ENCODE measurements at regions not wholly inside any gene's neighbourhood (a gene's known extent, or its start where the extent isn't known, plus 50 kb on each side); places are given as distances from the start of the nearest gene placed in this dataset.
"Not testable (repeated sequence)": the region's sequence is repeated elsewhere in the genome, so short reads cannot be mapped to it uniquely, and the experiment has no call there.

GRCh38 chr1:14413819-14414490 lies 184.5 kb upstream of the KAZN start:
- no peak overlapping the region for H3K27ac ChIP-seq
- no peak overlapping the region for H3K4me2 ChIP-seq
- no peaks in the 10 kb centered on the region for H4K20me1 ChIP-seq (ENCODE audit: insufficient read depth)
- no TSS peak for BruUV-seq (replicated peaks)
- POLR2A ChIA-PET (ENCODE audit: unreplicated experiment): no interaction called here
- H3K9me2 ChIP-seq (ENCODE audit: insufficient read depth): no peaks in the 10 kb centered on the region
- H2AFZ ChIP-seq: no peak overlapping the region
- intact Hi-C loops (cut with micrococcal nuclease; ENCODE audit: unreplicated experiment): no loop called here
- H3K36me3 ChIP-seq (ENCODE audit: low read depth): no peaks in the 10 kb centered on the region
- DNase-seq: no peak
- TF ChIP-seq, protein P1, sequence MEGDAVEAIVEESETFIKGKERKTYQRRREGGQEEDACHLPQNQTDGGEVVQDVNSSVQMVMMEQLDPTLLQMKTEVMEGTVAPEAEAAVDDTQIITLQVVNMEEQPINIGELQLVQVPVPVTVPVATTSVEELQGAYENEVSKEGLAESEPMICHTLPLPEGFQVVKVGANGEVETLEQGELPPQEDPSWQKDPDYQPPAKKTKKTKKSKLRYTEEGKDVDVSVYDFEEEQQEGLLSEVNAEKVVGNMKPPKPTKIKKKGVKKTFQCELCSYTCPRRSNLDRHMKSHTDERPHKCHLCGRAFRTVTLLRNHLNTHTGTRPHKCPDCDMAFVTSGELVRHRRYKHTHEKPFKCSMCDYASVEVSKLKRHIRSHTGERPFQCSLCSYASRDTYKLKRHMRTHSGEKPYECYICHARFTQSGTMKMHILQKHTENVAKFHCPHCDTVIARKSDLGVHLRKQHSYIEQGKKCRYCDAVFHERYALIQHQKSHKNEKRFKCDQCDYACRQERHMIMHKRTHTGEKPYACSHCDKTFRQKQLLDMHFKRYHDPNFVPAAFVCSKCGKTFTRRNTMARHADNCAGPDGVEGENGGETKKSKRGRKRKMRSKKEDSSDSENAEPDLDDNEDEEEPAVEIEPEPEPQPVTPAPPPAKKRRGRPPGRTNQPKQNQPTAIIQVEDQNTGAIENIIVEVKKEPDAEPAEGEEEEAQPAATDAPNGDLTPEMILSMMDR (conservative IDR thresholded peaks at IDR 0.05): no peak
- no peak for TF ChIP-seq EZH2 (IDR thresholded peaks at IDR 0.05; ENCODE audit: low read depth)
- no peak overlapping the region for H3K4me3 ChIP-seq
- no peaks in the 10 kb centered on the region for H3K4me1 ChIP-seq (replicated peaks; ENCODE audit: insufficient read depth)
- no peaks in the 10 kb centered on the region for H3K79me2 ChIP-seq (ENCODE audit: low read depth)
- H3F3A ChIP-seq (ENCODE audit: insufficient read depth, low read depth): no peaks in the 10 kb centered on the region
- H3K27me3 ChIP-seq (ENCODE audit: insufficient read depth, low read depth): peaks cover 15% of the 10 kb centered on the region; the same call in 1 of the 2 replicates
- H3K9me3 ChIP-seq (ENCODE audit: insufficient read depth, low read depth): no peaks in the 10 kb centered on the region
- CTCF ChIA-PET: no interaction called here

DNA sequence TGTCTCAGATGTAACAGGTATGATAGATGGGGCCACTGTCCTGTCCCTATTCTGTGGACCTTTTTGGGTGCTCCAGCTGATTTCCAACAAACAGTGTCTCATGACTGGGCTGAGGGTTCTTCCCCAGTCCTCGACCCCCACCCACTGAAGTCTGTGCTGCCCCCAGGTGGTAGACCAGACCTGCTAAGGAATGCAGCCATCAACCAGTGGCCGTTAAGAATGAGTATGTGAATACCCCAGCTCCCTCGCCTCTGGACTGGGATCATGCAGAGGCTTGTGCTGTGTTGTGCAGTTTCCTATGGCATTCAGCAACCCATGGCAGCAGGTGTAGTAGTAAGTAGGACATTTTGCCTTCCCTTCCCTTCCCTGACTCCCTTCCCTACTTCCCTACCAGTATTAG lies 183.1 kb upstream of the KAZN start:
- no peak for DNase-seq
- Histone ChIP-seq H3K4me2 (no peak overlapping the region), H3K9me3 (ENCODE audit: insufficient read depth, low read depth) (no peaks in the 10 kb centered on the region), H4K20me1 (ENCODE audit: insufficient read depth) (no peaks in the 10 kb centered on the region), H3K9me2 (ENCODE audit: insufficient read depth) (no peaks in the 10 kb centered on the region), H2AFZ (no peak overlapping the region), H3K27me3 (ENCODE audit: insufficient read depth, low read depth) (peaks cover 18% of the 10 kb centered on the region; the same call in 1 of the 2 replicates), H3K4me3 (no peak overlapping the region), H3K79me2 (ENCODE audit: low read depth) (no peaks in the 10 kb centered on the region), H3F3A (ENCODE audit: insufficient read depth, low read depth) (no peaks in the 10 kb centered on the region), H3K27ac (no peak overlapping the region), H3K36me3 (ENCODE audit: low read depth) (no peaks in the 10 kb centered on the region), H3K4me1 (replicated peaks; ENCODE audit: insufficient read depth) (no peaks in the 10 kb centered on the region)
- intact Hi-C loops (cut with micrococcal nuclease; ENCODE audit: unreplicated experiment): no loop called here
- no peak for TF ChIP-seq EZH2 (IDR thresholded peaks at IDR 0.05; ENCODE audit: low read depth)
- TF ChIP-seq, protein P1 (conservative IDR thresholded peaks at IDR 0.05): no peak
- CTCF ChIA-PET: no interaction called here
- BruUV-seq (replicated peaks): no TSS peak
- POLR2A ChIA-PET (ENCODE audit: unreplicated experiment): no interaction called here

DNA sequence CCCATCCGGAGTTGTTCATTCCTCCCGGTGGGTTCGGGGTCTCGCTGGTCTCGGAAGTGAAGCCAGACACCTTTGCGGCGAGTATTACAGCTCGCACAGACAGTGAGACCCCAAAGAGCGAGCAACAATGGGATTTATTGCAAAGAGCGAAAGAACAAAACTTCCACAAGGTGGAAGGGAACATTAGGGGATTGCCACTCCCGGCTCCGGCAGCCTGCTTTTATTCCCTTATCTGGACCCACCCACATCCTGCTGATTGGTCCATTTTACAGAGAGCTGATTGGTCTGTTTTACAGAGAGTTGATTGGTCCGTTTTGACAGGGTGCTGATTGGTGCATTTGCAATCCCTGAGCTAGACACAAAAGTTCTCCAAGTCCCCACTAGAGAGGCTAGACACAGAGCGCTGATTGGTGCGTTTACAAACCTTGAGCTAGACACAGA lies 178.7 kb upstream of the KAZN start:
- H3K36me3 ChIP-seq (ENCODE audit: low read depth); POLR2A ChIA-PET (ENCODE audit: unreplicated experiment); intact Hi-C loops (cut with micrococcal nuclease; ENCODE audit: unreplicated experiment); H2AFZ ChIP-seq; H3K9me2 ChIP-seq (ENCODE audit: insufficient read depth); H3K9me3 ChIP-seq (ENCODE audit: insufficient read depth, low read depth); H3K27ac ChIP-seq; H3K4me1 ChIP-seq (replicated peaks; ENCODE audit: insufficient read depth); CTCF ChIA-PET; H3K4me3 ChIP-seq; BruUV-seq (replicated peaks); DNase-seq; H3K27me3 ChIP-seq (ENCODE audit: insufficient read depth, low read depth); H4K20me1 ChIP-seq (ENCODE audit: insufficient read depth); H3K79me2 ChIP-seq (ENCODE audit: low read depth); H3K4me2 ChIP-seq; H3F3A ChIP-seq (ENCODE audit: insufficient read depth, low read depth): not testable (repeated sequence)

DNA sequence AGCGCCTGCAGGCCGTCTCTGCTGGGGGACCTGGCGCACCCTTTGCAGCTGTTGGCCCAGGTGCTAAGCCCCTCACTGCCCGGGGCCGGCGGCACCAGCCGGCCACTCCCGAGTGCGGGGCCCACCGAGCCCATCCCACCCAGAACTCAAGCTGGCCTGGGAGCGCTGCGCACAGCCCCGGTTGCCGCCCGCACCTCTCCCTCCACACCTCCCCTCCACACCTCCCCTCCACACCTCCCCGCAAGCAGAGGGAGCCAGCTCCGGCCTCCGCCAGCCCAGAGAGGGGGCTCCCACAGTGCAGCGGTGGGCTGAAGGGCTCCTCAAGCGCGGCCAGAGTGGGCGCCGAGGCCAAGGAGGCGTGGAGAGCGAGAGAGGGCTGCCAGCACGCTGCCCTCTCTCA lies 177.8 kb upstream of the KAZN start:
- no peaks in the 10 kb centered on the region for H3K79me2 ChIP-seq (ENCODE audit: low read depth)
- no peak for DNase-seq
- H3K27me3 ChIP-seq (ENCODE audit: insufficient read depth, low read depth): peaks cover 9% of the 10 kb centered on the region; the same call in 1 of the 2 replicates
- no peaks in the 10 kb centered on the region for H3K4me1 ChIP-seq (replicated peaks; ENCODE audit: insufficient read depth)
- ChIA-PET POLR2A (ENCODE audit: unreplicated experiment) (no interaction called here), CTCF (no interaction called here)
- H3K9me3 ChIP-seq (ENCODE audit: insufficient read depth, low read depth): no peaks in the 10 kb centered on the region
- H3K9me2 ChIP-seq (ENCODE audit: insufficient read depth): no peaks in the 10 kb centered on the region
- H3K4me3 ChIP-seq: no peak overlapping the region
- BruUV-seq (replicated peaks): no TSS peak
- no peak overlapping the region for H2AFZ ChIP-seq
- no peak for TF ChIP-seq EZH2 (IDR thresholded peaks at IDR 0.05; ENCODE audit: low read depth)
- TF ChIP-seq, protein P1 (conservative IDR thresholded peaks at IDR 0.05): no peak
- no peaks in the 10 kb centered on the region for H4K20me1 ChIP-seq (ENCODE audit: insufficient read depth)
- intact Hi-C loops (cut with micrococcal nuclease; ENCODE audit: unreplicated experiment): no loop called here
- H3K36me3 ChIP-seq (ENCODE audit: low read depth): no peaks in the 10 kb centered on the region
- H3F3A ChIP-seq (ENCODE audit: insufficient read depth, low read depth): no peaks in the 10 kb centered on the region
- no peak overlapping the region for H3K27ac ChIP-seq
- H3K4me2 ChIP-seq: no peak overlapping the region

Data from PC-9 (cell line).